ENCODE measurements at regions not wholly inside any gene's neighbourhood (a gene's known extent, or its start where the extent isn't known, plus 50 kb on each side); places are given as distances from the start of the nearest gene placed in this dataset.

DNA sequence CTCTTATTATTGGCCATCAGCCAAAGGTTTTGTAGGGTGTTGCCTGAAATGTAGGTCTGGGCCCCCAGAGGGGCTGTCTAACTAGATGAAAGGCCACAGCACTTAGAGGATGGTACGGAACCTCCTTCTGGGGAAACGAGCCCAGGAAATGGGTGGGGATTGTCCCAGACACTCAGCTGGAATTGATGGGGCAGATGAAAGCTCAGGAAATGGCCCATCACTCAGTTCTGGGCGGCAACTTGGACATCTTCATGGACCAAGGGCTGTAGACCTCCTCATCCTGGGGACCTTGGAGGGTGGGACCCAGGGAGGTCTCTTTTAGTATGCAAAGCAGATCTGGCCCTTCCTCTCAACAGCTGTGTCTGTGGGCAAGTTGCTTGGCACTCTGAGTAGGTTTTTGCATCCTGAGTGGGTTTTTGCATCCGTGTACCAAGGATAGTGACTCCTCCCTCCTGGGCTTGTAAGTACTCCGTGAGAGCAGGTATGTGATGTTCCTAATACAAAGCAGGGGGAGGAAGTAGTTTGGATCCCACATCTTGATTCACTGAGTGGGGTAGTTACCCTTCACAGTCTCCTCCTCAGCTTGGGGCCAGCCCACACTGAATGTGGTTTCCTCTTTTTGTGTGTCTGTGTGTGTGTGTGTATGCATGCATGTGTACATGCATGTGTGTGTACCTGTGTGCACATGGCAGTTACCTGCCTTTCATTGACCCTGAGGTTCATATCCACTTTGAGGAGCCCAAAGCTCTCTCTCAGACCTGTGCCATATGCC, 292.0 kb downstream of the RPLP1 start:
- H3K9me3 ChIP-seq (ENCODE audit: control insufficient read depth in 5 of 5, low read length in 5 of 5) = peaks cover 0 to 10% (median 8%) of the 10 kb centered on the region in 5 donors
- no peak overlapping the region for H3K4me3 ChIP-seq (ENCODE audit: low read depth in 1 of 5, low read length in 5 of 5)
- peaks cover 0 to 17% (median 13%) of the 10 kb centered on the region in 5 donors for H3K4me1 ChIP-seq (ENCODE audit: control insufficient read depth in 5 of 5, insufficient read depth in 5 of 5, low read length in 5 of 5)
- H3K36me3 ChIP-seq (ENCODE audit: control insufficient read depth in 5 of 5, insufficient read depth in 5 of 5, low read length in 5 of 5) = no peaks in the 10 kb centered on the region
- H3K9ac ChIP-seq (ENCODE audit: low read length in 5 of 5) = no peak overlapping the region
- H3K27me3 ChIP-seq (ENCODE audit: control insufficient read depth in 5 of 5, insufficient read depth in 4 of 5, low read length in 5 of 5) = peaks cover 0 to 8% (median 4%) of the 10 kb centered on the region in 5 donors
- H3K27ac ChIP-seq (ENCODE audit: low read depth, low read length) = no peak overlapping the region

- no peak overlapping the region for H3K27ac ChIP-seq (ENCODE audit: low read depth, low read length)
Measured at GRCh38 chr15:69747193-69747592, 294.6 kb downstream of the RPLP1 start.

GRCh38 chr15:69748131-69748530, 295.5 kb downstream of the RPLP1 start:
- Histone ChIP-seq H3K4me3 (ENCODE audit: low read depth in 1 of 5, low read length in 5 of 5) (no peak overlapping the region), H3K27ac (ENCODE audit: low read depth, low read length) (no peak overlapping the region), H3K36me3 (ENCODE audit: control insufficient read depth in 5 of 5, insufficient read depth in 5 of 5, low read length in 5 of 5) (no peaks in the 10 kb centered on the region), H3K9me3 (ENCODE audit: control insufficient read depth in 5 of 5, low read length in 5 of 5) (peaks cover 0 to 3% (median 0%) of the 10 kb centered on the region in 5 donors), H3K27me3 (ENCODE audit: control insufficient read depth in 5 of 5, insufficient read depth in 4 of 5, low read length in 5 of 5) (peaks cover 0 to 8% (median 8%) of the 10 kb centered on the region in 5 donors), H3K4me1 (ENCODE audit: control insufficient read depth in 5 of 5, insufficient read depth in 5 of 5, low read length in 5 of 5) (peaks cover 0 to 4% (median 0%) of the 10 kb centered on the region in 5 donors), H3K9ac (ENCODE audit: low read length in 5 of 5) (no peak overlapping the region)

More at GRCh38 chr15:69747193-69747592, 294.6 kb downstream of the RPLP1 start:
- H3K9ac ChIP-seq (ENCODE audit: low read length in 5 of 5) = no peak overlapping the region
- H3K4me1 ChIP-seq (ENCODE audit: control insufficient read depth in 5 of 5, insufficient read depth in 5 of 5, low read length in 5 of 5) = peaks cover 0 to 13% (median 9%) of the 10 kb centered on the region in 5 donors
- no peak overlapping the region for H3K4me3 ChIP-seq (ENCODE audit: low read depth in 1 of 5, low read length in 5 of 5)
- no peaks in the 10 kb centered on the region for H3K36me3 ChIP-seq (ENCODE audit: control insufficient read depth in 5 of 5, insufficient read depth in 5 of 5, low read length in 5 of 5)
- H3K27me3 ChIP-seq (ENCODE audit: control insufficient read depth in 5 of 5, insufficient read depth in 4 of 5, low read length in 5 of 5) = peaks cover 0 to 8% (median 5%) of the 10 kb centered on the region in 5 donors
- peaks cover 0 to 3% (median 0%) of the 10 kb centered on the region in 5 donors for H3K9me3 ChIP-seq (ENCODE audit: control insufficient read depth in 5 of 5, low read length in 5 of 5)

DNA sequence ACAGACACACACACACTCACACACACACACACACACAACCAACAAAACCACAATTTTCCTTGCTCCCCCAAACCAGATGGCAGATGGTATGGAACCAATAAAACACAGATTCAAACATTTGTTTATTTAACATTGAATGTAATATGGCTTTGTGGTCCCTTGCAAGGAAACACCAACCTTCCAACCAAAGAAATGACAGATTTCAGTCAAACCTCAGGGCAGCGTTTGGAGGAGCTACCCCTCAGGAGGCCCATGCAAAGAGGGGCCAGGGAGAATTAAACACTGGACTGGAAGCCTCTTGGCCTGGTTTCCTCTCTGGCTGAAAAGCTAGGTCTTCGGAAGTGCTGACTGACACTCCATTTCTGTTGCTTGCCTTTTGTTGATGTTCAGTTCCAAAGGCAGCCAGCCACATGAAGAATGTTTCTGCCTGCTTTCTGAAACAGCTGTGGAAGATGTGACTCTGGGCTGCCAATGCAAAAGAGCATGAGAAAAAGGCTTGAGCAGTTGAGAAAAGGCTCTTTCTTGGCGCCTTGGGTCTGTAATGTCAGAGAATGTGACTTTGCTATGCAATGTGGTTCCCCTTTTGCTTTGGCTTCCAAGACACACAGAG, 296.1 kb downstream of the RPLP1 start:
- Histone ChIP-seq H3K4me3 (ENCODE audit: low read depth in 1 of 5, low read length in 5 of 5) (no peak overlapping the region), H3K9me3 (ENCODE audit: control insufficient read depth in 5 of 5, low read length in 5 of 5) (peaks cover 0 to 3% (median 0%) of the 10 kb centered on the region in 5 donors), H3K4me1 (ENCODE audit: control insufficient read depth in 5 of 5, insufficient read depth in 5 of 5, low read length in 5 of 5) (peaks cover 0 to 3% (median 0%) of the 10 kb centered on the region in 5 donors), H3K36me3 (ENCODE audit: control insufficient read depth in 5 of 5, insufficient read depth in 5 of 5, low read length in 5 of 5) (no peaks in the 10 kb centered on the region), H3K9ac (ENCODE audit: low read length in 5 of 5) (no peak overlapping the region), H3K27me3 (ENCODE audit: control insufficient read depth in 5 of 5, insufficient read depth in 4 of 5, low read length in 5 of 5) (peaks cover 0 to 8% (median 8%) of the 10 kb centered on the region in 5 donors), H3K27ac (ENCODE audit: low read depth, low read length) (no peak overlapping the region)

GRCh38 chr15:69749274-69749673, 296.7 kb downstream of the RPLP1 start:
- Histone ChIP-seq H3K4me1 (ENCODE audit: control insufficient read depth in 5 of 5, insufficient read depth in 5 of 5, low read length in 5 of 5) (peaks cover 0 to 3% (median 0%) of the 10 kb centered on the region in 5 donors), H3K9ac (ENCODE audit: low read length in 5 of 5) (no peak overlapping the region), H3K4me3 (ENCODE audit: low read depth in 1 of 5, low read length in 5 of 5) (no peak overlapping the region), H3K9me3 (ENCODE audit: control insufficient read depth in 5 of 5, low read length in 5 of 5) (peaks cover 0 to 3% (median 0%) of the 10 kb centered on the region in 5 donors), H3K27ac (ENCODE audit: low read depth, low read length) (no peak overlapping the region), H3K27me3 (ENCODE audit: control insufficient read depth in 5 of 5, insufficient read depth in 4 of 5, low read length in 5 of 5) (peaks cover 0 to 8% (median 8%) of the 10 kb centered on the region in 5 donors), H3K36me3 (ENCODE audit: control insufficient read depth in 5 of 5, insufficient read depth in 5 of 5, low read length in 5 of 5) (no peaks in the 10 kb centered on the region)

DNA sequence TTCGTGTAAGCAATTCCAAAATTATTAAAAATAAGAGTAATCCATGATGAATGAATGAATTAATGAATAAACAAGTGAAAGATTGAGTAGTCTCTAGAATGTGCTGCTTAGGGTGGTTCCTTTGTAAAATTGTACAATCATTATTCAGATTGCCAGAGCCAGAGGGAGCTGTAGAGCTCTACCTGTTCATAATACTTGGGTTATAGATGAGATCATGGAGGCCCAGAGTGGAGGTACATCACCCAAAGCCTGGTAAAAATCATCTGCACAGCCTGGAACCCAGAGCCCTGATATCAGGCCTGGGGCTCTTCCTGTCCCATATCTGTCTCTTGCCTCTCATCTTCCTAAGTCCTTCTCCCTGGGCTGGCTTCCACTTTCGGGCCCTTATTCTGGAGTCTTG, 297.2 kb downstream of the RPLP1 start:
- Histone ChIP-seq H3K9me3 (ENCODE audit: control insufficient read depth in 5 of 5, low read length in 5 of 5) (peaks cover 0 to 3% (median 0%) of the 10 kb centered on the region in 5 donors), H3K27me3 (ENCODE audit: control insufficient read depth in 5 of 5, insufficient read depth in 4 of 5, low read length in 5 of 5) (peaks cover 0 to 8% (median 6%) of the 10 kb centered on the region in 5 donors), H3K4me3 (ENCODE audit: low read depth in 1 of 5, low read length in 5 of 5) (no peak overlapping the region), H3K9ac (ENCODE audit: low read length in 5 of 5) (no peak overlapping the region), H3K4me1 (ENCODE audit: control insufficient read depth in 5 of 5, insufficient read depth in 5 of 5, low read length in 5 of 5) (peaks cover 0 to 3% (median 0%) of the 10 kb centered on the region in 5 donors), H3K27ac (ENCODE audit: low read depth, low read length) (no peak overlapping the region), H3K36me3 (ENCODE audit: control insufficient read depth in 5 of 5, insufficient read depth in 5 of 5, low read length in 5 of 5) (no peaks in the 10 kb centered on the region)

DNA sequence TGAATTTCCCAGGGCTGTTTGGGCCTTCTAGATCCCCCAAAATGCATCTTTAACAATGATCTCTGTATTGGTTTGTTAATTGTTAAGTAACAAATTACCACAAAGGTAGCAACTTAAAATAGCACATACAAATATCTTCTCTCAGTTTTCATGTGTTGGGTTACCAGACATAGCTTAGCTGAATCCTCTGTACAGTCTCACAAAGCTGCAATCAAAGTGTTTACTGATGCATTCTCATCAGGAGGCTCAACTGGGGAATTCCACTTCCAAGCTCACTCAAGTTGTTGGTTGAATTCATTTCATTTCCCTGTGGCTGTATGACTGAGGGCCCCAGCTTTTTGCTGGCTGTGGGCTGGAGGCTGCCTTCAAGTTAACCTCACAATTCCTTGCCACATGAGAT, 297.6 kb downstream of the RPLP1 start:
- Histone ChIP-seq H3K36me3 (ENCODE audit: control insufficient read depth in 5 of 5, insufficient read depth in 5 of 5, low read length in 5 of 5) (no peaks in the 10 kb centered on the region), H3K4me3 (ENCODE audit: low read depth in 1 of 5, low read length in 5 of 5) (no peak overlapping the region), H3K27ac (ENCODE audit: low read depth, low read length) (no peak overlapping the region), H3K9me3 (ENCODE audit: control insufficient read depth in 5 of 5, low read length in 5 of 5) (peaks cover 0 to 3% (median 0%) of the 10 kb centered on the region in 5 donors), H3K27me3 (ENCODE audit: control insufficient read depth in 5 of 5, insufficient read depth in 4 of 5, low read length in 5 of 5) (peaks cover 0 to 8% (median 5%) of the 10 kb centered on the region in 5 donors), H3K4me1 (ENCODE audit: control insufficient read depth in 5 of 5, insufficient read depth in 5 of 5, low read length in 5 of 5) (peaks cover 0 to 3% (median 0%) of the 10 kb centered on the region in 5 donors), H3K9ac (ENCODE audit: low read length in 5 of 5) (no peak overlapping the region)

GRCh38 chr15:69751147-69751546, 298.5 kb downstream of the RPLP1 start:
- Histone ChIP-seq H3K4me1 (ENCODE audit: control insufficient read depth in 5 of 5, insufficient read depth in 5 of 5, low read length in 5 of 5) (peaks cover 0 to 4% (median 0%) of the 10 kb centered on the region in 5 donors), H3K27ac (ENCODE audit: low read depth, low read length) (no peak overlapping the region), H3K36me3 (ENCODE audit: control insufficient read depth in 5 of 5, insufficient read depth in 5 of 5, low read length in 5 of 5) (no peaks in the 10 kb centered on the region), H3K9me3 (ENCODE audit: control insufficient read depth in 5 of 5, low read length in 5 of 5) (peaks cover 0 to 3% (median 0%) of the 10 kb centered on the region in 5 donors), H3K9ac (ENCODE audit: low read length in 5 of 5) (no peak overlapping the region), H3K27me3 (ENCODE audit: control insufficient read depth in 5 of 5, insufficient read depth in 4 of 5, low read length in 5 of 5) (peaks cover 0 to 8% (median 0%) of the 10 kb centered on the region in 5 donors), H3K4me3 (ENCODE audit: low read depth in 1 of 5, low read length in 5 of 5) (no peak overlapping the region)

DNA sequence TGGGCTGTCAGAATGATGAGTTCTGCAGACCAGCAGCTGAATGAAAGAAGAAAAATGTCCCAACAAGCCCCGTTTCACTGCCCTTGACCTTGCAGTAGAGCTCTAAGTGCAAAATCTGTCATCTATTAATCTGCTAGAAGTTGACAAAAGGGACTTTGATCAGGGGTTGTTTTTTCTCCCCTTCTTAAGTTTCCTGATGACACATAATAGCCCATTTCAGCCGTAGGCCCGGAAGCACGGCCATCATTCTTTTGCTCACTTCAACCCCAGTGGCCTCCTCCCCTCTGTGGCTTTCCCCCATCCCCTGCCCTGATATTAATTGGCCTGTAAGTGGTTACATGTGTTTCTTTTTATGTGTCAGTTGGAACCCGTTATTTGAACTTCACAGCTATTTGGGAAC, 298.9 kb downstream of the RPLP1 start:
- H3K36me3 ChIP-seq (ENCODE audit: control insufficient read depth in 5 of 5, insufficient read depth in 5 of 5, low read length in 5 of 5) = no peaks in the 10 kb centered on the region
- H3K9me3 ChIP-seq (ENCODE audit: control insufficient read depth in 5 of 5, low read length in 5 of 5) = peaks cover 0 to 3% (median 0%) of the 10 kb centered on the region in 5 donors
- peaks cover 0 to 5% (median 0%) of the 10 kb centered on the region in 5 donors for H3K27me3 ChIP-seq (ENCODE audit: control insufficient read depth in 5 of 5, insufficient read depth in 4 of 5, low read length in 5 of 5)
- H3K27ac ChIP-seq (ENCODE audit: low read depth, low read length) = no peak overlapping the region
- no peak overlapping the region for H3K9ac ChIP-seq (ENCODE audit: low read length in 5 of 5)
- no peak overlapping the region for H3K4me3 ChIP-seq (ENCODE audit: low read depth in 1 of 5, low read length in 5 of 5)
- peaks cover 0 to 4% (median 0%) of the 10 kb centered on the region in 5 donors for H3K4me1 ChIP-seq (ENCODE audit: control insufficient read depth in 5 of 5, insufficient read depth in 5 of 5, low read length in 5 of 5)

- Histone ChIP-seq H3K27ac (ENCODE audit: low read depth, low read length) (no peak overlapping the region), H3K4me1 (ENCODE audit: control insufficient read depth in 5 of 5, insufficient read depth in 5 of 5, low read length in 5 of 5) (peaks cover 0 to 13% (median 3%) of the 10 kb centered on the region in 5 donors), H3K27me3 (ENCODE audit: control insufficient read depth in 5 of 5, insufficient read depth in 4 of 5, low read length in 5 of 5) (peaks cover 0 to 5% (median 0%) of the 10 kb centered on the region in 5 donors), H3K4me3 (ENCODE audit: low read depth in 1 of 5, low read length in 5 of 5) (no peak overlapping the region), H3K36me3 (ENCODE audit: control insufficient read depth in 5 of 5, insufficient read depth in 5 of 5, low read length in 5 of 5) (no peaks in the 10 kb centered on the region), H3K9ac (ENCODE audit: low read length in 5 of 5) (no peak overlapping the region), H3K9me3 (ENCODE audit: control insufficient read depth in 5 of 5, low read length in 5 of 5) (peaks cover 0 to 3% (median 0%) of the 10 kb centered on the region in 5 donors)
Measured at GRCh38 chr15:69753867-69754266, 301.2 kb downstream of the RPLP1 start.
